ENCODE measurements at regions not wholly inside any gene's neighbourhood (a gene's known extent, or its start where the extent isn't known, plus 50 kb on each side); places are given as distances from the start of the nearest gene placed in this dataset.

DNA sequence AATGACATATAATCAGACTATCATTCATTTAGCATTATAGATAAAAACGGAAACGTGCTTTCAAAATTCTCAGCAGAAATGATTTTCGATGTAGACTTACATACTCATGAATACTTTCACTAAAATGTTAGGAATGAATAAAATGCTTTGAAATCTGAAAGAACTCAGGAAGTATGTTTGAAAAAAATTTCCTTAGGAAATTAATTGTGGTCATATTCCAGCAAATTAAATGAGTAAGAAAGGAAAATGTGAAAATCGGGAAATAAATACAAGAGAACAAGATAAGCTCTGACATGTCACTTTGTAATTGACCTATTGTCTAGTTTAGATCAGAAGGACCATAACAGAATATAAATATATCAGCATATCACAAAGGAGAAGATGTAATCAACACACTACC lies 981.0 kb upstream of the CDH2 start:
- TF ChIP-seq, protein P1, sequence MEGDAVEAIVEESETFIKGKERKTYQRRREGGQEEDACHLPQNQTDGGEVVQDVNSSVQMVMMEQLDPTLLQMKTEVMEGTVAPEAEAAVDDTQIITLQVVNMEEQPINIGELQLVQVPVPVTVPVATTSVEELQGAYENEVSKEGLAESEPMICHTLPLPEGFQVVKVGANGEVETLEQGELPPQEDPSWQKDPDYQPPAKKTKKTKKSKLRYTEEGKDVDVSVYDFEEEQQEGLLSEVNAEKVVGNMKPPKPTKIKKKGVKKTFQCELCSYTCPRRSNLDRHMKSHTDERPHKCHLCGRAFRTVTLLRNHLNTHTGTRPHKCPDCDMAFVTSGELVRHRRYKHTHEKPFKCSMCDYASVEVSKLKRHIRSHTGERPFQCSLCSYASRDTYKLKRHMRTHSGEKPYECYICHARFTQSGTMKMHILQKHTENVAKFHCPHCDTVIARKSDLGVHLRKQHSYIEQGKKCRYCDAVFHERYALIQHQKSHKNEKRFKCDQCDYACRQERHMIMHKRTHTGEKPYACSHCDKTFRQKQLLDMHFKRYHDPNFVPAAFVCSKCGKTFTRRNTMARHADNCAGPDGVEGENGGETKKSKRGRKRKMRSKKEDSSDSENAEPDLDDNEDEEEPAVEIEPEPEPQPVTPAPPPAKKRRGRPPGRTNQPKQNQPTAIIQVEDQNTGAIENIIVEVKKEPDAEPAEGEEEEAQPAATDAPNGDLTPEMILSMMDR (IDR thresholded peaks at IDR 0.05; ENCODE audit: control insufficient read depth, insufficient read depth, low read depth, low read length, missing control alignments), result no peak

DNA sequence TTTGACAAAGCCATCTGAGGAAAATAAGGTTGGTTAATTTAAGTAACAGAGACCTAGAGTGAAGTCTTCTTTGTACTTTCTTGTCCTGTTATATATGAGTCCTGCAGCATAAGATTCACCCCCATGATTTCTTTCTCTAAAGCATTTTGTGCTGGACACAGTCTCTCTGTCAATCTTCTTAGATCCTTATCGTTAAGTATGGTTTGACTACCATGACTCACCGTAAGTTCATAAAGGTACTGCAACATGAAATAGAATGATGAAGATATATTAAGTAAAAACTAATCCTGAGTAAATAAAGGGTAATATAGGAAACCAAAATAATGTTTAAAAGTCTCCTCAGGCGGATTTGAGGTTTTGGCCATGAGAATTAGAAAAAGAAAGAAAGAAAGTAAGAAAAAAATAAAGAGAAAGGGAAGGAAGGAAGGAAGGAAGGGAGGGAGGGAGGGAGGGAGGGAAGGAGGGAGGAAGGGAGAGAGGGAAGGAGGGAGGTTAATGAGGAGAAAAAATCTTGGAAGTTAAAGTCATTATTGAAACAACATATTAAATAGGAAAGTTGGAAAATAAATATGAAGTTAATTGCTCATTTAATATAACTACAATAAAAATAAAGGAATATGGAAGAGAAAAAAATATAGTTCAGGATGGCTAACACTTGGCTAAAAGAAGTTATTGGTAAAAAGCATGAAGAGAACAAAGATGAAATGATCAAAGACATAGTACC lies 980.3 kb upstream of the CDH2 start:
- TF ChIP-seq, protein P1 (IDR thresholded peaks at IDR 0.05; ENCODE audit: control insufficient read depth, insufficient read depth, low read depth, low read length, missing control alignments), result no peak
- DNase-seq (ENCODE audit: low read depth), result no peak
- no peak overlapping the region for H3K4me3 ChIP-seq (ENCODE audit: control insufficient read depth, low read depth, low read length)

More for the DNA sequence above, 981.0 kb upstream of the CDH2 start:
- H3K4me3 ChIP-seq (ENCODE audit: control insufficient read depth, low read depth, low read length), result no peak overlapping the region
- no peak for DNase-seq (ENCODE audit: low read depth)

DNA sequence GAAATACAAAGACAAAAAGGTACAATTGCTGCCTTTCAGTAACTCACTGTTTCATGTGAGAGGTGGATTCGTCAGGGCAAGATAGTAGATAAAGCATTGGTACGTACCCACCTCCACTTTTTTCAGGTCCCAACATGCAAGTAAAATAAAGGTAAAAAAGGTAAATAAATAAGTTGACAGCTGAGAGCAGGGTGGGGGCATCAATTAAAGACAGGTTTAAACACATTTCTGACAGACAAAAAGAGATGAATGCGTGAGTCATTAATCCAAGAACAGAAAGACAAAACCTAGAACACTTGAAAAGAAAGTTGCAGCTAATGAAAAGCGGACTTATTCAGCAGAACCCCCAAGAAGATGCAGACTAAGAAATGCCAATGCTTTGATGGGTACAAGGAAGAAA lies 979.6 kb upstream of the CDH2 start:
- TF ChIP-seq, protein P1 (IDR thresholded peaks at IDR 0.05; ENCODE audit: control insufficient read depth, insufficient read depth, low read depth, low read length, missing control alignments), result no peak
- no peak overlapping the region for H3K4me3 ChIP-seq (ENCODE audit: control insufficient read depth, low read depth, low read length)
- DNase-seq (ENCODE audit: low read depth), result no peak

DNA sequence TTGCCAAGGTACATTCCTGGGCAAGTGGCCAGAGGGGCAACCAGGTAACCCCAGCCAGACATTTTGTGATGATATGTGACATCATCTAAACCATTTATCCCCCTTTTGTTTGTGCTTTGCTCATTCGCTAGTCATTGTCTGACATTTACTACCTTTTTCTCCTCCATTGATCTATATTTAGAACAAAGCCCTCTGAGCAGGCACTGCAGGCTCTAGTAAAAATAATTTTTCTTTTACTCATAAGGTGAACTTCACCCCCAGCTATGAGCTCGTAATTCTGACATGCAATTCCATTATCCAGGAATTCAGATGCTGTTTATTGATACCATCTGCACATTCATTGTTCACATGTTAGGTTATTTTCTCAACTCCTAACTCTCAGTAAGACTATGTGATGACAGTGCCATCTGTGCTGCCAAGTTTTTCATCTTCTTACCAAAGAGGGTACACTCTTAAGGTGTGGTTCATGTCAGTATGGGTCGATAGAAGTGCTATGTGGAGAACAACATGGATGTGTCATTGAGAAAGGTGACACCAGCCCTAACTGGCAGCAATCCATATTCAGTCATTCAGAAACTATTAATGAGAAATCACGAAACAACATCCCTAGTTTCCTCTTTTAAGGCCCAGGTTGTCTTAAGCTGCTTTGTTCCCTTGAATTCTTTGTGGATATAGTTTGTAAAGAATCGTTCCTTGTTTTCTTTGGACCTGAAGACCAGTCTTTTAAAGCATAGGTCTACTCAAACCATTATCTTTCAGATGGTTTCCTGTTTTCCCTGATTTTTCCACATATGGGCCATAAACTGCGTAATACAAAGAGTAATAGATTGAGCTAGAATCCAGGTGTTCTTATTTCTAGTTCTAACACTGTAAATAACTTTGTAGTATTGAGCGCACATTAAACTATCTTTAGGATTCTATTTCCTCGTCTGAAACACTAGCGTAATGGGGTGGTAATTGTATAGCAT lies 978.1 kb upstream of the CDH2 start:
- TF ChIP-seq, protein P1 (IDR thresholded peaks at IDR 0.05; ENCODE audit: control insufficient read depth, insufficient read depth, low read depth, low read length, missing control alignments), result no peak
- no peak overlapping the region for H3K4me3 ChIP-seq (ENCODE audit: control insufficient read depth, low read depth, low read length)
- peak; percentile 95 for DNase-seq (ENCODE audit: low read depth)

DNA sequence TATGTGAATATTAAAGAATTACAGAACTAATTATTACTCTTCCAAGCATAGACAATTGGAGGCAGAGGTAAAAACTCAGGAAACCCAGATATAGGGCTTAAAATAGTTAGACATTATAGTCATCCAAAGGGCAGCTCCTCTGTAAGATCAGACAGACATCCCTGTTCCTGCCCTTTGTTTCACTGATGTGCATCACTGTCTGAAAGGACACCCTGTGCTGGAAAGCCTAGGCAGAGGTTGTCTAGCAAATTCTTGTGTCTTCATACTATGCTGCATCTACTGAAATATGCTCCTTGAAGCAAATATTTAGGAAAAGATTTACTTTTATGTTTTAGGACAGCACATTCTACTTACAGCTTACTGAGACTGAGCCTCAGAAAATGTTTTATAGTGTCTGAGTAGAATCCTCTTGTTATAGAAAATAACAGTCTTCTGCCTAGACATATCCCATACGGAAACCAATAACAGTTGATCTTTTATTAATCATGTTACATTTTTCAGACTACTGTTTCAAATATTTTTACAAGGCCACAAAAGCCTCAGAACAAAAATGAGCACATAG lies 977.3 kb upstream of the CDH2 start:
- no peak overlapping the region for H3K4me3 ChIP-seq (ENCODE audit: control insufficient read depth, low read depth, low read length)
- TF ChIP-seq, protein P1 (IDR thresholded peaks at IDR 0.05; ENCODE audit: control insufficient read depth, insufficient read depth, low read depth, low read length, missing control alignments), result no peak
- no peak for DNase-seq (ENCODE audit: low read depth)

DNA sequence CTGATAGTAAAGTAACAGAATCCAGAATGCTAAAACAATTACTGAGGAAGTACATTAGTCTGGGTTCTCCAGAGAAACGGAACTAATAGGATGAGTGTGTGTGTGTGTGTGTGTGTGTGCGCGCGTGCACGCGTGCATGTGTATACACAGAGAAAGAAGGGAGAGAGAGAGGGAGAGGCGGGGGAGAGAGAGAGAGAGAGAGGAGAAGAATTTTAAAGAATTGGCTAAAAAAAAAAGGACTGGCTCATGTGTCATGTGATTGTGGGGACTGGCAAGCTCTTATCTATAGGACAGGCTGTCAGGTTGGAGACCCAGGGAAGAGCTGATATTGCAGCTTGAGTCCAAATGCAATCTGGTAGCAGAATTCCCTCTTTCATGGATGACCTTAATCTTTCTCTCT lies 976.2 kb upstream of the CDH2 start:
- no peak overlapping the region for H3K4me3 ChIP-seq (ENCODE audit: control insufficient read depth, low read depth, low read length)
- TF ChIP-seq, protein P1 (IDR thresholded peaks at IDR 0.05; ENCODE audit: control insufficient read depth, insufficient read depth, low read depth, low read length, missing control alignments), result no peak
- no peak for DNase-seq (ENCODE audit: low read depth)
